Neutrophil (primary cell): ENCODE measurements at regions not wholly inside any gene's neighbourhood (a gene's known extent, or its start where the extent isn't known, plus 50 kb on each side); places are given as distances from the start of the nearest gene placed in this dataset.

Experiments
- H3K27ac ChIP-seq: fragments of 200-600 bp; sonication (generic); 2 replicates; pipeline ENCODE4 v1.5.1; 2016; ENCODE audit warnings: mild to moderate bottlenecking, moderate library complexity
- H3K27me3 ChIP-seq: fragments of 200-600 bp; sonication (generic); 2 replicates; pipeline ENCODE4 v1.6.0; 2016; ENCODE audit warnings: mild to moderate bottlenecking
- H3K36me3 ChIP-seq: fragments of 200-600 bp; sonication (generic); 2 replicates; pipeline ENCODE4 v1.5.1; 2017
- H3K4me1 ChIP-seq, 2 experiments: fragments of 200-600 bp in 1 of 2; sonication (generic) in 1 of 2; 1 replicate in 1 of 2; 2 replicates in 1 of 2; pipeline versions ENCODE4 v1.5.1 to v1.6.1; 2013 to 2016; ENCODE audit warnings: low read depth in 1 of 2, low read length in 1 of 2, mild to moderate bottlenecking in 1 of 2, moderate library complexity in 1 of 2; ENCODE audit not compliant: control insufficient read depth in 1 of 2, insufficient read depth in 1 of 2
- H3K4me3 ChIP-seq, 2 experiments: fragments of 200-600 bp in 1 of 2; sonication (generic) in 1 of 2; 1 replicate in 1 of 2; 2 replicates in 1 of 2; pipeline ENCODE4 v1.5.1; 2013 to 2016; ENCODE audit warnings: low read depth in 1 of 2, low read length in 1 of 2, mild to moderate bottlenecking in 1 of 2, moderate library complexity in 1 of 2
- H3K9me3 ChIP-seq: fragments of 200-600 bp; sonication (generic); 2 replicates; pipeline ENCODE4 v1.5.1; 2016
- TF ChIP-seq, protein P1 (sequence below): fragments of 200-600 bp; sonication (generic); IDR thresholded peaks from 2 replicates; pipeline ENCODE4 v1.5.1; 2016; ENCODE audit warnings: antibody characterized with exemption

DNA sequence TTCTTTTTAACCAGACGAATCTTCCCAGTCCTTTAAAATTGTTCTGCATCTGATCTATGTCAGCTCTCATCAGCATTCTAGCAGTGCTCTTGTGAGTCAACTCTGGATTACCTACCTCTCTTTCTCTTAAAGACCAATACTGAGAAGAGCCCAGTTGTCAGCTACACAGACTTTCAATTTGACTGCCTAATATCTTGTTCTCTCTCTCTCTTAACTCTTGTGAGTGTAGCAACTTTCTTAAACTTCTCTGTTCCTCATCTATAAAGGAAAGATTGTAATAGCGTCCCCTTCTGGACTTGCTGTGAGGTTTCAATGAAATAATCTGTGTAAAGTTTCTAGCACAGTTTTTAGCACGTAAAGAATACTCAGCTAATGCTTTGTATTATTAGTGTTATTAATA is 499.3 kb upstream of the ADAMTS5 start:
- TF ChIP-seq, protein P1, sequence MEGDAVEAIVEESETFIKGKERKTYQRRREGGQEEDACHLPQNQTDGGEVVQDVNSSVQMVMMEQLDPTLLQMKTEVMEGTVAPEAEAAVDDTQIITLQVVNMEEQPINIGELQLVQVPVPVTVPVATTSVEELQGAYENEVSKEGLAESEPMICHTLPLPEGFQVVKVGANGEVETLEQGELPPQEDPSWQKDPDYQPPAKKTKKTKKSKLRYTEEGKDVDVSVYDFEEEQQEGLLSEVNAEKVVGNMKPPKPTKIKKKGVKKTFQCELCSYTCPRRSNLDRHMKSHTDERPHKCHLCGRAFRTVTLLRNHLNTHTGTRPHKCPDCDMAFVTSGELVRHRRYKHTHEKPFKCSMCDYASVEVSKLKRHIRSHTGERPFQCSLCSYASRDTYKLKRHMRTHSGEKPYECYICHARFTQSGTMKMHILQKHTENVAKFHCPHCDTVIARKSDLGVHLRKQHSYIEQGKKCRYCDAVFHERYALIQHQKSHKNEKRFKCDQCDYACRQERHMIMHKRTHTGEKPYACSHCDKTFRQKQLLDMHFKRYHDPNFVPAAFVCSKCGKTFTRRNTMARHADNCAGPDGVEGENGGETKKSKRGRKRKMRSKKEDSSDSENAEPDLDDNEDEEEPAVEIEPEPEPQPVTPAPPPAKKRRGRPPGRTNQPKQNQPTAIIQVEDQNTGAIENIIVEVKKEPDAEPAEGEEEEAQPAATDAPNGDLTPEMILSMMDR, result no peak
- Histone ChIP-seq H3K4me3 (no peak overlapping the region), H3K4me1 (no peaks in the 10 kb centered on the region), H3K9me3 (no peaks in the 10 kb centered on the region), H3K36me3 (no peaks in the 10 kb centered on the region), H3K27ac (no peak overlapping the region), H3K27me3 (no peaks in the 10 kb centered on the region)

DNA sequence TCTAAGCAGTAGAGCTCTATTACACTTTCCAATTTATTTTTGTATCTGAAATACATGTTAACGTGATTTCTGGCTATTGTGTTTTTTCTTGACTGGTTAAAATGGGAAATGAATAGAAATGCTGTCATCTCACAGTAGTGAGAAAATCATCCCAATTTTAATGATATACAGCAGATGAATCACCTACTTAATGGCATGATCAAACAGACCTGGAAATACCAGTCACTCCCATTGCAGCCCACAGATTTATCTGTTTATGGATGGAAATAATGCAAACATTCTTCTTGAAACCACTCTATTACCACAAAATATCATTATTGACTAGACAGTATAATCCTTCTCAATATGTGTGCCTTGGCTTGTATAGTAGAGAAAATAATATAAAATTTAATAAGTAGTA is 497.8 kb upstream of the ADAMTS5 start:
- no peaks in the 10 kb centered on the region for H3K36me3 ChIP-seq
- H3K4me1 ChIP-seq, result no peaks in the 10 kb centered on the region
- TF ChIP-seq, protein P1, result no peak
- H3K4me3 ChIP-seq, result no peak overlapping the region
- no peaks in the 10 kb centered on the region for H3K27me3 ChIP-seq
- no peaks in the 10 kb centered on the region for H3K9me3 ChIP-seq
- no peak overlapping the region for H3K27ac ChIP-seq

DNA sequence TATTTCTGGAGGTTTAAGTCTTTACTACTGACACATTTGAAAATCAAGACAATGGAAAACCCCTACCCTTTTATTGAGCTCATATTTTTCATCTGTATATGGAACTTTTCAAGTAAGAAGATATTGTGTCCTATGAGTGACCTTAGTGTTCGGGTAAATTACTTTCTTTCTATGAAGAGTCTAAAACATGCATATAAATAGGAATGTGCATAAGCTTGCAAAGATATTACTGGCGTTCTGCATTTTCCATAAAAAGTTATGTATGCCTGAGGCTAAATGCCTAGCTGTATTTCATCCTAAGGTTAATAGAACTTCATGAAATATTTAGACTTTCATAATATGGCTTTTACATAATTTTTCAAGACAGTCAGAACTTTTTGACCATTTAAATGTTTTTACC is 495.8 kb upstream of the ADAMTS5 start:
- Histone ChIP-seq H3K27ac (no peak overlapping the region), H3K27me3 (no peaks in the 10 kb centered on the region), H3K36me3 (no peaks in the 10 kb centered on the region), H3K4me1 (no peaks in the 10 kb centered on the region), H3K9me3 (no peaks in the 10 kb centered on the region), H3K4me3 (no peak overlapping the region)
- TF ChIP-seq, protein P1, result no peak

DNA sequence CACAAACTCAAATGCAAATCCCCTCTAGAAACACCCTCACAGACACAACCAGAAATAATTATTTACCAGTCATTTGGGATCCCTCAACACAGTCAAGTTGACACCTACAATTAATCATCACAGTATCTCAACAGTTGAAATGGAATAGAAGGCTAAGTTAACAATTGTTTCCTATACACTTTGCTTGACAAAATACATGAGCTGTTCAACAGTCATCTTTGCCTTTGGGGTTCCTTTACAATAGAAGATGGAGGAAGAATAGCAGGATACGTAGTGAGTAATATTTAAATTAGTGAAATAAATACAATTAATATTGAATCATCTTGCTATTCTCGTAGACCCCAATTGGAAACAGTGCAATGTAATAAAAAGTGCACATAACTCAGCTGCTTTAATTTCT is 487.3 kb upstream of the ADAMTS5 start:
- H3K36me3 ChIP-seq, result no peaks in the 10 kb centered on the region
- H3K9me3 ChIP-seq, result no peaks in the 10 kb centered on the region

DNA sequence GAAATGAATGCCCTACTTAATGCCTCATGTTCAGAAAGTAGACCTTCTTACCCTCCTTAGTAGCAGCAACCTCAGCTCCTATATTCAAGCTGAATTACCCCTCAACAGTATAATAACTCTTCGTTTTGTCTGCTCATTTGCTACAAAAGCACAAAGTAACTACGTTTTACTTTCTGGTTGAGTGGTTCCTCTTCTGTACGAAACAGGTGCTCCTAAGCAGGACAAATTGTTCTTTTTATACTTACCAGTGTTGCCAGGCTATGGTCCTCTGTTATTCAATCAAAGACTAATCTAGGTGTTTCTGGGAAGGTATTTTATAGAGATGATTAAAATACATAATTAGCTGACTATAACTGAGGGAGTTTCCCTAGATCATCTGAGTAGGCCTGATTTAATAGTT is 484.2 kb upstream of the ADAMTS5 start:
- Histone ChIP-seq H3K9me3 (no peaks in the 10 kb centered on the region), H3K27ac (no peak overlapping the region), H3K4me1 (no peaks in the 10 kb centered on the region), H3K36me3 (no peaks in the 10 kb centered on the region), H3K27me3 (no peaks in the 10 kb centered on the region), H3K4me3 (no peak overlapping the region)
- TF ChIP-seq, protein P1, result no peak

More for the DNA sequence above, 487.3 kb upstream of the ADAMTS5 start:
- H3K27ac ChIP-seq, result no peak overlapping the region
- no peaks in the 10 kb centered on the region for H3K4me1 ChIP-seq
- H3K4me3 ChIP-seq, result no peak overlapping the region
- TF ChIP-seq, protein P1, result no peak
- no peaks in the 10 kb centered on the region for H3K27me3 ChIP-seq

DNA sequence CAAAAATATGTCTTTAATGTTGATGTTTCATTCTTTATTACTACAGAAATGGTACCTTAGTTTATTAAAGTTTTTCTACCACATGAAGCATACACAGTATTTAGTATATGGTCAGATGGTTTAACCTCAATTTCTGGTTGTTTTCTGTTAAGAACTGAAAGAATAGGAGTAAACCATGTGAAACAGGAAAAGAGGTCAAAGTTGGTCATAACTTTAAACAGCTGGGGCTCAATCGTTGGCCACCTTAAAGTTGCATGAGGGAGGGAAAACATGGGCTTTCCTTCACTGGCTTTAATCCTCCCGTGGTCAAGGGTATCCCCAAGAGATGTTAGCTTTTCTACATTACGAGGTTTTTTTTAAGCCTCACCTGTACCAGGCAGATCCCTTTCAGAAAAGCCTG is 483.3 kb upstream of the ADAMTS5 start:
- no peak overlapping the region for H3K4me3 ChIP-seq
- no peak overlapping the region for H3K27ac ChIP-seq
- H3K4me1 ChIP-seq, result no peaks in the 10 kb centered on the region
- TF ChIP-seq, protein P1, result no peak
- no peaks in the 10 kb centered on the region for H3K27me3 ChIP-seq
- H3K36me3 ChIP-seq, result no peaks in the 10 kb centered on the region
- no peaks in the 10 kb centered on the region for H3K9me3 ChIP-seq
